ENCODE measurements at regions not wholly inside any gene's neighbourhood (a gene's known extent, or its start where the extent isn't known, plus 50 kb on each side); places are given as distances from the start of the nearest gene placed in this dataset.

DNA sequence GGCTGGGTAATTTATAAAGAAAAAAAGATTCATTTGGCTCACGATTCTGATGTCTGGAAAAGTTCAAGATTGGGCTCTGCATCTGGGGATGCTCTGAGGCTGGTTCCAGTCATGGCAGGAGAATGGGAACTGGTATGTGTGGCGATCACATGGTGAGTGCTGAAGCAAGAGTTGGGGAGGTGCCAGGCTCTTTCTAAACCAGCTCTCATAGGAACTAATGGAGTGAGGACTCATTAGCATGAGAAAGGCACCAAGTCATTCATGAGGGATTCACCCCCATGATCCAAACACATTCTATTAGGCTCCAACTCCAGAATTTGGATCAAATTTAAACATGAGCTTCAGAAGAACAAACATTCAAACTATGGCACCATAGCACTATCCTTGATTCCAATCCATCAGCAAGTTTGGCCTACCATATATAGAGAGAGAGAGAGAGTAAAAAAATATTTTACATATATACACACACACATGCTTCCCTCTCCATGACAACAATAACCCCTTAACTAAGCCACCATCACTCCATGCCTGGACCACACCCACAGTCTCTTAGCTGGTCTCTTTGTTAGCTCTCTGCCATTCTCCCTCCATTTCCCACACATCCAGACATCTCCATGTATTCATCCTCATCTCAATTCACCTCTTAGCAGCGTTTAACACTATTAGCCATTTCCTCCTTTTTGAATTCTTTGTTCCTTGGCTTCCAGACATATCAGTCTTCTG, 57.9 kb downstream of the NPY start:
- H3K4me1 Mint-ChIP-seq, result no peaks in the 10 kb centered on the region
- peaks cover 3% of the 10 kb centered on the region for H3K27me3 Mint-ChIP-seq
- no peaks in the 10 kb centered on the region for H3K36me3 Mint-ChIP-seq
- no peaks in the 10 kb centered on the region for H3K9me3 Mint-ChIP-seq
- H3K4me3 Mint-ChIP-seq, result no peak overlapping the region
- H3K27ac Mint-ChIP-seq, result no peak overlapping the region

DNA sequence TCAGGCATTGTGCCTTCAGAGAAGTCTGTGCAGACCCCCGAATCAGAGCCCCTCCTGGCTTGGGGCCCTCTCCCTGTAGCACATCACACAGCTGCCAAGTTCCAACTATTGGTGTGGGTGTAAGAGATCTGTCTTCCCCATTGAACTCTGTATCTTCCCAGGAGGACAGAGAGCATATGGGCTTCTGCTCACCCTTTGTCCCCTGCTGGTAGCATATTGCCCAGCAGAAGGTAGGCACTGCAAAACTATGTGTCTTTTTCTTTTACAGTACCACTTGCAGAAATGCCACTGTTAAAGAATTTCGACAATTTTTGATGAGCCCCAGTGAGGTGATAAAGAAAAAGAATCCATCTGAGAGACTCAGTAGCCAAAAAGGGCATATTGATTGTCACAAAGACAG, 59.6 kb downstream of the NPY start:
- no peak overlapping the region for H3K4me3 Mint-ChIP-seq
- no peaks in the 10 kb centered on the region for H3K9me3 Mint-ChIP-seq
- no peaks in the 10 kb centered on the region for H3K4me1 Mint-ChIP-seq
- H3K27ac Mint-ChIP-seq, result no peak overlapping the region
- H3K27me3 Mint-ChIP-seq, result peaks cover 2% of the 10 kb centered on the region
- H3K36me3 Mint-ChIP-seq, result no peaks in the 10 kb centered on the region

DNA sequence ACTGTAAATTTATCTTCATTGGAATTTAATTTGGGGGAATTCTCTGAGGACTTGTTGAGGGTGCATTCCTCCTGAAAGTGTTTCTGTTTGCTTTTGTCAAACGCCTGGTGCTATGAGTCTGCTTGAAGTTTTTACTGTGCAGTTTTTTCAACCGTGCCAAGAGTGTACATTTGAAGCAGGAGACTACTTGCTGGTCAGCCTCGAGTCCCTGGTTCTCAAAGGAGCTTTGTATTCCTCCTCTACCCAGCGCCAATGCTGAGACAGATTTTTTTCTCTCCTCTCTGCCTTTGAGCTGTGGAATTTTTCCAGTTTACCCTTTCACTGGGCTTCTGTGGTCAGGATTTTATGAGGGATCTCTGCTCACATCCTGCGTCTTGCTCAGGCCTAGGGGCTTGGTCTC, 62.1 kb downstream of the NPY start:
- Mint-ChIP-seq H3K9me3 (peaks cover 5 to 12% (median 7%) of the 10 kb centered on the region in 3 donors), H3K4me1 (peaks cover 0 to 2% (median 0%) of the 10 kb centered on the region in 3 donors)

DNA sequence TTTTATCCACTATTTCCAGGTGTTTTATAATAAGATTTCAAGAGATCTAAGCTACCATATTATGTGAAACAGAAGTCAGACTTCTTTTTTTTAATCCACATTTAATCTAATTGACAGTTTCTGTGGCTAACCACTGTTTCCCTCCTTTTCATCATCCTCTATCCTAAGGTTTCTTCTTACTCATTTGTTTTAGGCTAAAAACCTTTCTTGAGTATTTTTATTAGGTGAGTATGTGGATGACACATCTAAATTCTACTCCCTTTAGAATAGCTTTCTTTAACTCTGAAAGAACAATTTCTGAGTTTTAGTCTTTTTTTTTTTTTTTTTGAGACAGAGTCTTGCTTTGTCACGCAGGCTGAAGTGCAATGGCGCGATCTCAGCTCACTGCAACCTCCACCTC, 62.7 kb downstream of the NPY start:
- no peaks in the 10 kb centered on the region for H3K36me3 Mint-ChIP-seq
- no peak overlapping the region for H3K4me3 Mint-ChIP-seq
- peaks cover 2% of the 10 kb centered on the region for H3K27me3 Mint-ChIP-seq
- peaks cover 7 to 12% (median 7%) of the 10 kb centered on the region in 3 donors for H3K9me3 Mint-ChIP-seq
- peaks cover 0 to 2% (median 0%) of the 10 kb centered on the region in 3 donors for H3K4me1 Mint-ChIP-seq
- H3K27ac Mint-ChIP-seq, result no peak overlapping the region

More for the DNA sequence above, 62.1 kb downstream of the NPY start:
- Mint-ChIP-seq H3K4me3 (no peak overlapping the region), H3K36me3 (no peaks in the 10 kb centered on the region), H3K27me3 (peaks cover 2% of the 10 kb centered on the region), H3K27ac (no peak overlapping the region)

DNA sequence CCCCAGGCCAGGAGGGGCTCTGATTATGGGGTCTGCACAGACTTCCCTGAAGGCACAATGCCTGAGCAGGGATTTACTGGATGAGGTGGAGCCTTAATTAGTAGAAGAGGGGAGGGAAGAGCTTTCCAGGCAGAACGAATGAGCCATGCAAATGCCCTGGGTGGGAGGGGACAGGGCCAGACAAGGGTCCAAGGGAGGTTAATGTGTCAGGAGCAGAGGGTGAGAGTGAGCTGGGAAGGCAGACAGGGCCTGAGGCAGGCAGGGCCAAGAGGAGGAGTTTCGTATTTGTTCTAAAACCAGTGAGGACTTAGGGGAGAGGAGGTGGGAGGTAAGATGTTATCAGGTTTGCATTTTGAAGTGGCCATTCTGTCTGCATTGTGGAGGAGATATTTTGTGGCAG, 65.3 kb downstream of the NPY start:
- Mint-ChIP-seq H3K4me1 (peaks cover 0 to 2% (median 0%) of the 10 kb centered on the region in 3 donors), H3K4me3 (no peak overlapping the region), H3K9me3 (peaks cover 7 to 12% (median 11%) of the 10 kb centered on the region in 3 donors), H3K27ac (no peak overlapping the region), H3K36me3 (no peaks in the 10 kb centered on the region), H3K27me3 (peaks cover 2% of the 10 kb centered on the region)

DNA sequence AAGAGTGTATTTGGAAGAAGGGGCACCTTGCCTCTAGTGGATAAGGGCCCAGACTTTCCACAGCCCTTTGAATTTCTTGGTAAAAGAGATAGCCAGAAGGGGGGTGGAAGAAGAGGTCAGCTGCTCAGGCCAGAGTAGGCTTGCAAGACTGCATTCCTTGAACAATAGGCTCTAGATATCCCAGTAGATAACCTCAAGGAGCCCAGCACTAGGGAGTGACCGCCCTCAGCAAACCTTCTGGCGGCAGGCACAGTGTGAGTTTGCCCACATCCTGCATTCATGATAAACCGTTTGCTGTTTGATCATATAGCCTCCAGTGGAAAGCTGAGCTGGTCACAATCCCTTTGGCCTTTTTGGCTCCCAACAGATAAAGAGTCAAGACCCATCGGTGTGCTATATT, 70.5 kb downstream of the NPY start:
- Mint-ChIP-seq H3K4me1 (peaks cover 4 to 9% (median 7%) of the 10 kb centered on the region in 3 donors), H3K9me3 (peaks cover 8 to 18% (median 8%) of the 10 kb centered on the region in 3 donors), H3K36me3 (no peaks in the 10 kb centered on the region), H3K27ac (no peak overlapping the region), H3K27me3 (no peaks in the 10 kb centered on the region), H3K4me3 (no peak overlapping the region)

DNA sequence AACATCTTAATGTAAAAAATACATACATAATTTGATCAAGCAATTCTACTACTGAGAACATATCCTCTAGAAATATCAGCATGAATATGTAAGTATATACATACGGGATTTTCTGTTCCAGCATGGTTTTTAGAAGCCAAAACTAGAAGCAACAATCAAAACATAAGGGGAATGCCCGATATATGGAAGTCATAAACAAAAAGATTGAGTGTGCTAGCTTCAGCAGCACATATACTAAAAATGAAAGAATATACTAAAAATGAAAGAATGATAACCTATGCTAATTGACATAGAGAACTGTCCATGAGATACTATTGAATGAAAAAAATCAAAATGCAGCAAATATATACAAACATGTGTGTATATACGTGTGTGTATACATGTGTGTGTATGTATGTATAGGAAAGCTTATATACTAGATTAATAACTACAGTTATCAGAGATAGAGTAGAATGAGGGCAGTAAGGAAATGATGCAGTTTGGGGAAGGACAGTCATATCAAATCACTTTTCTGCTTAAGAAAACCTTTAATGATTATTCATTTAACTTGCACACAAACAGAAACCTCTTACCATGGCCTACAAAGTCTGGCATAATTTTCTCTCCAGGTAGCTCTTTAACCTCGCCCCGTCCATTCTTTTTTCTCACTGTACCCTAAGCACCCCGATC, 72.9 kb downstream of the NPY start:
- H3K9me3 Mint-ChIP-seq, result peaks cover 2 to 6% (median 4%) of the 10 kb centered on the region in 3 donors
- no peaks in the 10 kb centered on the region for H3K27me3 Mint-ChIP-seq
- H3K4me1 Mint-ChIP-seq, result peaks cover 4 to 7% (median 6%) of the 10 kb centered on the region in 3 donors
- no peak overlapping the region for H3K27ac Mint-ChIP-seq
- H3K36me3 Mint-ChIP-seq, result no peaks in the 10 kb centered on the region
- H3K4me3 Mint-ChIP-seq, result no peak overlapping the region

DNA sequence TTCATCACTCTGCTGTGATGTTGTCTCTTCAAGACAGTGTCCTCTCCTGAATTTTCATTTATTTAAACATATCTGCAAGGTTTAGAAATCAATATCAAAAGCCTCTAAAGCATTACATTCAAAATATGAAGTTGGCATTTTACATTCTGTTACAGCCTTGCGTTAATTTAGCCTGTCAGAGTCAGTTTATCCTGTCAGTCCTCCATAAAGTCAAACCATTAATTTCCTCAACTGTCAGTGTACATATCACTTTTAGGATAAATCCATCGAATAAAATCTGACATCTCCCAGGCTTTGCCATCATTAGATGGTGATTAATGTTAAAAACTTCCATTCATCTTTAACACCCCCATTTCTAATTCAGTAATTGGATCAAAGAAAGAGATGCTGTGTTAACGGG, 77.0 kb downstream of the NPY start:
- Mint-ChIP-seq H3K4me1 (peaks cover 4 to 7% (median 6%) of the 10 kb centered on the region in 3 donors), H3K27me3 (no peaks in the 10 kb centered on the region), H3K27ac (no peak overlapping the region), H3K36me3 (no peaks in the 10 kb centered on the region), H3K4me3 (no peak overlapping the region), H3K9me3 (no peaks in the 10 kb centered on the region)

DNA sequence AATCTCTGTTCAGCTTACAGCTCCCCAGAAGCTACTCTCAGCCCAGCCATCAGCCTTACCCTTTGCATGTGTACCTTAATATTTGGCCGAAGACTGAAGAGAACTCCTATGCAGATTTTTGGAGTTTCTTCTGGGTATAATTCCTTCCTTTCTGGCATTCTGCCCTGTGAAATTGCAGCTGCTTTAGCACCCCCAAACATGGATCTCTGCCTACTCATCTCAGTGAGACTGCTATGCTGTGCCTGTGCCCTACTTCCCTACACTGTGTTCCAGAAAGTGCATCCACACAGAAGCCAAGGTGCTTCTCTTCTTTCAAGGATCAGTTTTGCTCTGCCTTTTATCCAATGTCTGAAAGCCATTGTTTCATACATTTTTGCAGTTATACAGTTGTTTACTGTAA, 81.6 kb downstream of the NPY start:
- Mint-ChIP-seq H3K36me3 (no peaks in the 10 kb centered on the region), H3K27me3 (no peaks in the 10 kb centered on the region), H3K9me3 (no peaks in the 10 kb centered on the region), H3K4me1 (peaks cover 0 to 2% (median 0%) of the 10 kb centered on the region in 3 donors), H3K4me3 (no peak overlapping the region), H3K27ac (no peak overlapping the region)

DNA sequence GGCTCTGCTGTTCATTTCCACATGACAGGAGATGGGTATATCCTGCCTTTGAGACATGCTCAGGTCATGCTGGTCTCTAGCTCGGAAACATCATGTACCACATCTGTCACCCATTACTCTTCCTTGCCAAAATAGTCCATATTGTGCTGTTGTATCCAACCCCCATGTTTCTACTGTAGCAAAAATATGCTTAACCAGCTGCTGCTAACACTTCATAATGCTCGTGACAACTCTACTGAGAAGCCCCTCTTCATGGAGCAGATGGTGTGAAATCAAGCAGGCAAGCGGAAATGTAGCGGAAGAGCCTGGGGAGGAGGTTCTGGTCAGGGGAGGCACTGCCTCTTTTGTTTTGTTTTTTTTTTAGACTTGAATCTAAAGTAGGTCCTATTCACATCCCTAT, 82.9 kb downstream of the NPY start:
- Mint-ChIP-seq H3K36me3 (no peaks in the 10 kb centered on the region), H3K9me3 (no peaks in the 10 kb centered on the region), H3K4me1 (peaks cover 0 to 2% (median 0%) of the 10 kb centered on the region in 3 donors), H3K27ac (no peak overlapping the region), H3K4me3 (no peak overlapping the region), H3K27me3 (no peaks in the 10 kb centered on the region)

DNA sequence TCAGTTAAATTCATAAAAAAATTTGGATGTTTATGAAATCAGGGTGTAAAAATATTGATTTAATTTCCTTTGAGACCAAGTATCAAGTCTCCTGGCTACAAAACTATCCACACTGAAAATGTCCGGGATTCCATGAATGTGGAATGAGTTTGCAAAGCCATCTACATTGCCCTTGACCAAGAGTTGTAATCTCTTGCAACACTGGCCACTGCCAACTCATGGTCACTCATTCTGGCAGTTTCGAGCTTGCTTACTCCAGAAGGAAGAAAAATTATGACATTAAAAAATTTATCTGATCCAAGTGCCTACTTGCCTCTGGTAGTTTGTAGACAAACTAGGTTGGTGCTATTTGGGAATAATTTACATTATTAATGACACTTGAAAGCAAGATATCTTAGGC, 84.2 kb downstream of the NPY start:
- Mint-ChIP-seq H3K9me3 (no peaks in the 10 kb centered on the region), H3K27me3 (peaks cover 2% of the 10 kb centered on the region), H3K4me3 (no peak overlapping the region), H3K4me1 (peaks cover 0 to 2% (median 0%) of the 10 kb centered on the region in 3 donors), H3K27ac (peak overlapping the region in 1 of 3 donors; percentile 8), H3K36me3 (peaks cover 3% of the 10 kb centered on the region)

DNA sequence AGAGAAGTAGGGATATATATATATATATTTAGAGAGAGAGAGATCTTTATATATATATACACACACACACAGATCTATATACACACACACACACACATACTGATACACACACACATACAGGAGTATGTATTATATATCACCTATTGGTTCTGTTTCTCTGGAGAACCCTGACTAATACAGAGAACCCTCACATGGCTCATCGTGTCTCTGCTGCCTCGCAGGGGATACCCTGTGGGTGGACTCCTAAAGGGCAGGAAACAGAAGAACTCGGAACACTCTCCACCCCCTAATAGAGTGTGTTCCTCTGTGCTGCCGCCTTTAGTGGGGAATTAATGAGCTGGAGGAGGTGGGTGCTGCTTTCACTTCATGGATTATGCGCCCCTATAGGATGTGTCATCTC, 86.6 kb downstream of the NPY start:
- Mint-ChIP-seq H3K4me3 (no peak overlapping the region), H3K36me3 (peaks cover 3% of the 10 kb centered on the region)

DNA sequence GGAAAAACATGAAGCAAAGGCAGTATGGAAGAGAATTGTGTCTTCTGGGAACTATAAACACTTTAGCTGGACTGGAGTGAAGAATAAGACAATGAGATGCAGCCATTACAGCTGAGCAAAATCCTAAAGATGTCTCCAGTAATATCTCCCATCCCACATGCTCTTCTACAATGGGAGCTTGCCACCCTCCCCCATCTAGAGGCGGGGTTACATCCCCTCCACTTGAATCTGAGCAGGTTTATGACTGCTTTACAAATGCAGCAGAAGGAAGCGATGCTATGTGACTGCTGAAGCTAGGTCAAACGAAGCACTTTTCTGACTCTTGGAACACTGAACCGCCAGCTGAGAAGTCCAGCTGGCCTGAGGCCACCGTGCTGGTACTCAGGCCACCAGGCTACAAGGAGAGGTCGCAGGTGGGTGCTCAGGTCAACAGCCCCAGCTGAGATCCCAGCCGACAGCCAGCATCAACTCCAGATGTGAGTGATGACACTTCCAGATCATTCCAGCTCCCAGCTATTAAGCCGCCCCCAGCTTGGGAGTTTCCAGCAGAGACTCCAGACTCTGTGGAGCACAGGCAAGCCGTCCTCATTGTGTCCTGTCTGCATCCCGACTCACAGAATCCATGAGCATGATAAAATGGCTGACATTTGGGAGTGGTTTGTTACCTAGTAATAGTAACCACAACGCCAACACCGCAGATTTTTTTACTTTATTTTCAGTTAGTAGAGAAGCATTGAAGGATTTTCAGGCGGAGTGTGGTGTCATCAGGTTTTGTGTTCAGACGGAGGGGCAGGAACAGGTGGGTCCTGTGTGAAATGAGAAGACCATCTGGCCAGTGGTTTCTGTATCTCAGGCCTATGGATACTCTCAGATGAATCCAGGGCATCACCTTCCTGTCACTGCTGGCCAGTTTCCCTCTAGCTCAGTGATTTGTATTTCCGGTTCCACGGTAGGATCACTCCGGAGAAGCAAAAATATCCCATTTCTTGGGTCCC, 89.3 kb downstream of the NPY start:
- no peak overlapping the region for H3K4me3 Mint-ChIP-seq
- H3K36me3 Mint-ChIP-seq, result peaks cover 3% of the 10 kb centered on the region
- no peak overlapping the region for H3K27ac Mint-ChIP-seq
- no peaks in the 10 kb centered on the region for H3K9me3 Mint-ChIP-seq
- peaks cover 2% of the 10 kb centered on the region for H3K27me3 Mint-ChIP-seq
- no peaks in the 10 kb centered on the region for H3K4me1 Mint-ChIP-seq

More for the DNA sequence above, 86.6 kb downstream of the NPY start:
- H3K27ac Mint-ChIP-seq, result no peak overlapping the region
- no peaks in the 10 kb centered on the region for H3K9me3 Mint-ChIP-seq
- H3K4me1 Mint-ChIP-seq, result peaks cover 0 to 2% (median 0%) of the 10 kb centered on the region in 3 donors
- H3K27me3 Mint-ChIP-seq, result peaks cover 2% of the 10 kb centered on the region

DNA sequence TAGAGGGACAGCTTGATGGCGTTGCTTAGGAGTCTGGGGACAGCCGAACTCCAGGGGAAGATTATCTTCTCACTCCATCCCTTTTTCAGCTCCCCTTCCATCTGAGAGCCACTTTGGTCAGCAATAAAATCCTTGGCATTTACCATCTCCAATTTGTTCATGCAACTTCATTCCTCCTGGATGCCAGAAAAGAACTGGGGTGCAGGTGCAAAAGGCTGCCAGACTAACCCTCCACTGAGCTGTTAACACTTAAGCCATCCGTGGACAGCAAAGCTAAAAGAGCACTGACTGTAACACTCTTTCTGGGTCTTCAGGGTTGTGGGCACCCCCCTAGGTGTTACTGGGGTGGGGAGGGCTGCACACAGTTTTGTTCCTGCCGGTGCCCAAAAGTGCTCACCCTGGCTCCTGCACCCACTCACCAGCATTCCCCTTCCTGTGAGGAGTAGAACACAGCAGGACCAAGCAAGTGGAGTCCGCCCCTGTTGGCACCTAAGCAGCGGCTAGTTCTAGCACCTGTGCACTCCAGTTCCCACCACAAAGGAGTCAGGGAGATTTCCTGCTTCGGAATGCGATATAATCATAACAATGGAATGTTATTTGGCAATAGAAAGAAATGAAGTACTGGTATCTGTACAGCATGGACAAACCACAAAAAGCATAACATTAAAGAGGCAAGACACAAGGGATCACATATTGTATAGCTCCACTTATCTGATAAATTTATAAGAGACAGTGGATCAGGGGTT, 95.1 kb downstream of the NPY start:
- Mint-ChIP-seq H3K36me3 (no peaks in the 10 kb centered on the region), H3K27me3 (no peaks in the 10 kb centered on the region), H3K9me3 (peaks cover 0 to 5% (median 0%) of the 10 kb centered on the region in 3 donors), H3K27ac (no peak overlapping the region), H3K4me1 (peaks cover 0 to 5% (median 1%) of the 10 kb centered on the region in 3 donors), H3K4me3 (no peak overlapping the region)

Data from IgD-negative memory B cell (primary cell).